GM23338 (cell line): ENCODE measurements at regions not wholly inside any gene's neighbourhood (a gene's known extent, or its start where the extent isn't known, plus 50 kb on each side); places are given as distances from the start of the nearest gene placed in this dataset.

ENCODE experiments used
- ATAC-seq: fragments of 200-7000 bp; cut with Tn5 transposase; 3 replicates; pipeline ENCODE4 v1.9.1; 2020
- DNase-seq: peaks from one replicate; pipeline ENCODE4 v3.0.0-alpha.2; 2015; ENCODE audit warnings: low spot score
- H2AFZ ChIP-seq: fragments of 200-600 bp; sonication (generic); 2 replicates; pipeline ENCODE4 v1.8.0; 2016; ENCODE audit warnings: antibody characterized with exemption, mild to moderate bottlenecking, moderate library complexity
- H3F3A ChIP-seq: fragments of 200-600 bp; sonication (generic); replicated peaks from 2 replicates; pipeline ENCODE4 v1.8.0; 2017; ENCODE audit warnings: antibody characterized with exemption, mixed run types, low read depth
- H3K27ac ChIP-seq: fragments of 200-600 bp; sonication (generic); 2 replicates; pipeline ENCODE4 v1.6.1; 2016; ENCODE audit warnings: low read depth
- H3K27me3 ChIP-seq: fragments of 200-600 bp; sonication (generic); 2 replicates; pipeline ENCODE4 v1.8.0; 2016; ENCODE audit warnings: mild to moderate bottlenecking, mixed run types, moderate library complexity; ENCODE audit not compliant: insufficient read depth
- H3K36me3 ChIP-seq: fragments of 200-600 bp; sonication (generic); 2 replicates; pipeline ENCODE4 v1.8.0; 2016; ENCODE audit warnings: mild to moderate bottlenecking; ENCODE audit not compliant: insufficient read depth
- H3K4me1 ChIP-seq: fragments of 200-600 bp; sonication (generic); 2 replicates; pipeline ENCODE4 v1.8.0; 2016; ENCODE audit warnings: mild to moderate bottlenecking, moderate library complexity; ENCODE audit not compliant: insufficient read depth
- H3K4me2 ChIP-seq: fragments of 200-600 bp; sonication (generic); 2 replicates; pipeline ENCODE4 v1.7.1; 2017; ENCODE audit warnings: mixed run types
- H3K4me3 ChIP-seq: fragments of 200-600 bp; sonication (generic); 2 replicates; pipeline ENCODE4 v1.6.1; 2016; ENCODE audit warnings: mixed run types
- H3K79me2 ChIP-seq: fragments of 200-600 bp; sonication (generic); replicated peaks from 2 replicates; pipeline ENCODE4 v1.8.0; 2017; ENCODE audit warnings: mild to moderate bottlenecking; ENCODE audit not compliant: insufficient read depth
- H3K9me2 ChIP-seq: fragments of 200-600 bp; sonication (generic); 2 replicates; pipeline ENCODE4 v1.8.0; 2017; ENCODE audit not compliant: insufficient read depth
- H4K20me1 ChIP-seq: fragments of 200-600 bp; sonication (generic); replicated peaks from 2 replicates; pipeline ENCODE4 v1.8.0; 2017; ENCODE audit warnings: mild to moderate bottlenecking; ENCODE audit not compliant: insufficient read depth
- H3K27ac Mint-ChIP-seq: 2 replicates; pipeline ENCODE4 v1.8.0; 2020; ENCODE audit warnings: inconsistent platforms, mild to moderate bottlenecking, moderate library complexity, mixed read lengths
- H3K27me3 Mint-ChIP-seq: 3 replicates; pipeline ENCODE4 v1.8.0; 2022; ENCODE audit warnings: low read depth, mild to moderate bottlenecking, moderate library complexity, mixed read lengths, inconsistent platforms; ENCODE audit not compliant: insufficient read depth, poor library complexity
- H3K36me3 Mint-ChIP-seq: 3 replicates; pipeline ENCODE4 v1.8.0; 2021; ENCODE audit warnings: low read depth, mild to moderate bottlenecking, inconsistent platforms, moderate library complexity, mixed read lengths
- H3K4me1 Mint-ChIP-seq: 3 replicates; pipeline ENCODE4 v1.8.0; 2020; ENCODE audit warnings: mild to moderate bottlenecking, inconsistent platforms, mixed read lengths
- H3K4me3 Mint-ChIP-seq: 3 replicates; pipeline ENCODE4 v1.8.0; 2021; ENCODE audit warnings: moderate library complexity, mild to moderate bottlenecking, inconsistent platforms, mixed read lengths
- H3K9me3 Mint-ChIP-seq: 3 replicates; pipeline ENCODE4 v1.8.0; 2020; ENCODE audit warnings: moderate library complexity, mild to moderate bottlenecking, inconsistent platforms, mixed read lengths
- CREB1 ChIP-seq: fragments of 250-450 bp; sonication (Bioruptor Pico); IDR thresholded peaks from 2 replicates; pipeline ENCODE4 v1.5.0; 2020; ENCODE audit warnings: low read depth, mild to moderate bottlenecking, moderate library complexity
- CTCF ChIP-seq, 2 experiments: fragments of 200-600 bp in 1 of 2; sonication (generic) in 1 of 2; conservative IDR thresholded peaks; 2 replicates each; pipeline versions ENCODE4 v1.5.1 to v1.6.1; 2016 to 2017; ENCODE audit warnings: antibody characterized with exemption in 2 of 2, low read depth in 2 of 2, mild to moderate bottlenecking in 2 of 2, moderate library complexity in 1 of 2
- ETS1 ChIP-seq: IDR thresholded peaks from 2 replicates; pipeline ENCODE4 v1.6.1; 2016; ENCODE audit warnings: antibody characterized with exemption
- EZH2 ChIP-seq: fragments of 200-600 bp; sonication (generic); IDR thresholded peaks from one replicate; pipeline ENCODE4 v1.8.0; 2017; ENCODE audit warnings: antibody characterized with exemption, mild to moderate bottlenecking, low read depth; ENCODE audit not compliant: unreplicated experiment
- EZH2phosphoT487 ChIP-seq: fragments of 200-600 bp; sonication (generic); IDR thresholded peaks from one replicate; pipeline ENCODE4 v1.8.1; 2018; ENCODE audit warnings: antibody characterized with exemption; ENCODE audit not compliant: unreplicated experiment
- JUNB ChIP-seq: IDR thresholded peaks from one replicate; pipeline ENCODE4 v1.6.1; 2016; ENCODE audit warnings: antibody characterized with exemption; ENCODE audit not compliant: unreplicated experiment
- NANOG ChIP-seq: IDR thresholded peaks from 2 replicates; pipeline ENCODE4 v1.6.1; 2016; ENCODE audit warnings: antibody characterized with exemption, borderline replicate concordance
- POLR2AphosphoS5 ChIP-seq: IDR thresholded peaks from 2 replicates; pipeline ENCODE4 v1.6.1; 2016; ENCODE audit warnings: antibody characterized with exemption, low read depth
- REST ChIP-seq: IDR thresholded peaks from one replicate; pipeline ENCODE4 v1.6.1; 2018; ENCODE audit warnings: antibody characterized with exemption; ENCODE audit not compliant: unreplicated experiment
- STAT1 ChIP-seq: IDR thresholded peaks from one replicate; pipeline ENCODE4 v1.6.1; 2016; ENCODE audit warnings: antibody characterized with exemption; ENCODE audit not compliant: unreplicated experiment
- ZNF114 ChIP-seq: fragments of 250-450 bp; sonication (Bioruptor Pico); IDR thresholded peaks from 2 replicates; pipeline ENCODE4 v1.5.0; 2020; ENCODE audit warnings: mild to moderate bottlenecking, moderate library complexity
- ZNF331 ChIP-seq: fragments of 250-450 bp; sonication (Bioruptor Pico); IDR thresholded peaks from 2 replicates; pipeline ENCODE4 v1.5.0; 2020; ENCODE audit warnings: low read depth, mild to moderate bottlenecking, moderate library complexity
- ZNF462 ChIP-seq: fragments of 250-450 bp; sonication (Bioruptor Pico); IDR thresholded peaks from 2 replicates; pipeline ENCODE4 v1.5.0; 2020; ENCODE audit warnings: mild to moderate bottlenecking, moderate library complexity

GRCh38 chr4:181645489-181645888 is 597.7 kb upstream of the TENM3 start:
- Histone ChIP-seq H3K27me3 (no peaks in the 10 kb centered on the region), H3K4me2 (no peak overlapping the region), H3K27ac (no peak overlapping the region), H3K36me3 (no peaks in the 10 kb centered on the region), H3K4me1 (peaks cover 17% of the 10 kb centered on the region), H2AFZ (no peak overlapping the region), H3F3A (no peaks in the 10 kb centered on the region), H4K20me1 (no peaks in the 10 kb centered on the region), H3K4me3 (no peak overlapping the region), H3K79me2 (no peaks in the 10 kb centered on the region), H3K9me2 (0 out of 2 replicates have a peak, but pooled peaks cover 4% of the 10 kb centered on the region)
- Mint-ChIP-seq H3K9me3 (peaks cover 6% of the 10 kb centered on the region), H3K27ac (no peak overlapping the region), H3K36me3 (peaks cover 8% of the 10 kb centered on the region; the same call in 2 of the 3 replicates), H3K27me3 (no peaks in the 10 kb centered on the region), H3K4me3 (no peak overlapping the region), H3K4me1 (peaks cover 20% of the 10 kb centered on the region)
- no peak for TF ChIP-seq STAT1
- TF ChIP-seq ZNF114 = no peak
- TF ChIP-seq CREB1 (CRISPR knock-in tag) = no peak
- no peak for TF ChIP-seq ZNF462 (CRISPR knock-in tag)
- TF ChIP-seq NANOG = no peak
- TF ChIP-seq EZH2phosphoT487 = no peak
- no peak for TF ChIP-seq JUNB
- no peak for TF ChIP-seq CTCF (conservative IDR thresholded peaks at IDR 0.05; ENCODE audit: low read depth in 2 of 2)
- no peak for TF ChIP-seq POLR2AphosphoS5
- no peak for TF ChIP-seq EZH2
- no peak for TF ChIP-seq ZNF331 (CRISPR knock-in tag)
- no peak for TF ChIP-seq ETS1
- TF ChIP-seq REST = no peak
- DNase-seq (no peak), ATAC-seq (no peak)
